Chondrocyte (in vitro differentiated cells): ENCODE measurements at regions not wholly inside any gene's neighbourhood (a gene's known extent, or its start where the extent isn't known, plus 50 kb on each side); places are given as distances from the start of the nearest gene placed in this dataset.

Source experiments
- DNase-seq: peaks from one replicate; pipeline ENCODE4 v3.0.0; 2021; ENCODE audit warnings: mixed read lengths, low spot score
- H3K27ac Mint-ChIP-seq: one replicate; pipeline ENCODE4 v1.8.0; 2021; ENCODE audit warnings: mild to moderate bottlenecking, moderate library complexity, mixed read lengths; ENCODE audit not compliant: unreplicated experiment
- H3K27me3 Mint-ChIP-seq: 2 replicates; pipeline ENCODE4 v1.8.0; 2021; ENCODE audit warnings: low read depth, mixed read lengths
- H3K36me3 Mint-ChIP-seq: 2 replicates; pipeline ENCODE4 v1.8.0; 2021; ENCODE audit warnings: low read depth, mixed read lengths
- H3K4me1 Mint-ChIP-seq: 2 replicates; pipeline ENCODE4 v1.8.0; 2021; ENCODE audit warnings: low read depth, mild to moderate bottlenecking, mixed read lengths
- H3K4me3 Mint-ChIP-seq: one replicate; pipeline ENCODE4 v1.8.0; 2021; ENCODE audit warnings: mild to moderate bottlenecking, moderate library complexity, mixed read lengths; ENCODE audit not compliant: unreplicated experiment
- H3K9me3 Mint-ChIP-seq: 2 replicates; pipeline ENCODE4 v1.8.0; 2021; ENCODE audit warnings: low read depth, mixed read lengths
- CTCF ChIP-seq: fragments of 200-600 bp; sonication (generic); IDR thresholded peaks from 2 replicates; pipeline ENCODE4 v1.5.0; 2021; ENCODE audit warnings: antibody characterized with exemption, mild to moderate bottlenecking, moderate library complexity

GRCh38 chr1:234907208-234907939, 221.3 kb downstream of the TOMM20 start:
- TF ChIP-seq CTCF, result no peak
- Mint-ChIP-seq H3K4me1 (peaks cover 10% of the 10 kb centered on the region), H3K27me3 (peaks cover 1% of the 10 kb centered on the region), H3K36me3 (no peaks in the 10 kb centered on the region), H3K9me3 (no peaks in the 10 kb centered on the region), H3K4me3 (no peak overlapping the region), H3K27ac (no peak overlapping the region)
- DNase-seq, result peak; percentile 3

DNA sequence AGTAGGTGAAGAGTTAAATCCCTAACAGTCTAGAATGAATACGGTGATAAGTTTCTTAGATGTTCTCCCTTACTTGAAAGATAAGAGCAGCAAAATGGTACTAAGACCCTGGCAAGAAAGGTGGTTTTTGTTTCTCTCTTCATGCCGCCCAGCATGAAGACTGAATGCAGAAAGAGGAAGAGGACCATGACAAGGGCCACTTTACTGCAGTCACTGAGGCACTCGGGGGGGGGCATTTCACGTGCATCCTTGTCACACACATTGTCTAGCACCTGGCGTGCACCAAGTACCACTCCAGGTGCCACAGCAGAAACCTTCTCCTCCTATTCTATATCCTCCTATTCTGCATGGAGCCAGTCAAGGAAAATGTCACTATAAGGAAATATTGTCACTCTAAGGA, 222.0 kb downstream of the TOMM20 start:
- Mint-ChIP-seq H3K4me3 (no peak overlapping the region), H3K4me1 (peaks cover 10% of the 10 kb centered on the region), H3K27me3 (peaks cover 1% of the 10 kb centered on the region), H3K36me3 (no peaks in the 10 kb centered on the region), H3K27ac (no peak overlapping the region), H3K9me3 (no peaks in the 10 kb centered on the region)
- TF ChIP-seq CTCF, result no peak
- peak; percentile 25 for DNase-seq

- Mint-ChIP-seq H3K36me3 (no peaks in the 10 kb centered on the region), H3K4me3 (no peak overlapping the region), H3K9me3 (no peaks in the 10 kb centered on the region), H3K27ac (no peak overlapping the region), H3K27me3 (peaks cover 1% of the 10 kb centered on the region), H3K4me1 (peaks cover 15% of the 10 kb centered on the region)
- DNase-seq, result peak; percentile 28
- TF ChIP-seq CTCF, result no peak
Measured at GRCh38 chr1:234902774-234903547, 225.7 kb downstream of the TOMM20 start.

- Mint-ChIP-seq H3K27me3 (peaks cover 1% of the 10 kb centered on the region), H3K4me3 (no peak overlapping the region), H3K4me1 (peaks cover 10% of the 10 kb centered on the region), H3K9me3 (no peaks in the 10 kb centered on the region), H3K27ac (no peak overlapping the region), H3K36me3 (no peaks in the 10 kb centered on the region)
- TF ChIP-seq CTCF, result no peak
- DNase-seq, result no peak
Measured at GRCh38 chr1:234901491-234902049, 227.1 kb downstream of the TOMM20 start.

GRCh38 chr1:234900595-234900994, 228.0 kb downstream of the TOMM20 start:
- H3K27ac Mint-ChIP-seq, result no peak overlapping the region
- no peaks in the 10 kb centered on the region for H3K9me3 Mint-ChIP-seq
- peaks cover 1% of the 10 kb centered on the region for H3K27me3 Mint-ChIP-seq
- TF ChIP-seq CTCF, result no peak
- H3K36me3 Mint-ChIP-seq, result no peaks in the 10 kb centered on the region
- DNase-seq, result no peak
- no peak overlapping the region for H3K4me3 Mint-ChIP-seq
- peaks cover 10% of the 10 kb centered on the region for H3K4me1 Mint-ChIP-seq
